Motor neuron (in vitro differentiated cells): ENCODE measurements at regions not wholly inside any gene's neighbourhood (a gene's known extent, or its start where the extent isn't known, plus 50 kb on each side); places are given as distances from the start of the nearest gene placed in this dataset.

ENCODE experiments used
- ATAC-seq, 8 experiments: fragments of 200-7000 bp; cut with Tn5 transposase; replicated peaks in 6 of 8; 2 replicates each; pipeline ENCODE4 v1.8.0; 2021; ENCODE audit warnings: mild to moderate bottlenecking in 8 of 8, moderate library complexity in 8 of 8
- H3K27ac ChIP-seq, 2 donors: fragments of 250-450 bp; sonication (Bioruptor Pico); 2 replicates each; pipeline ENCODE4 v1.9.0; 2021; ENCODE audit warnings: antibody characterized with exemption in 2 of 2, mild to moderate bottlenecking in 2 of 2, moderate library complexity in 1 of 2
- H3K4me1 ChIP-seq, 2 donors: fragments of 250-450 bp; sonication (Bioruptor Pico); replicated peaks in 1 of 2; 2 replicates each; pipeline ENCODE4 v1.6.1; 2021; ENCODE audit warnings: antibody characterized with exemption in 2 of 2, mild to moderate bottlenecking in 2 of 2, moderate library complexity in 1 of 2
- H3K4me3 ChIP-seq, 5 donors: fragments of 250-450 bp; sonication (Bioruptor Pico); 2 replicates each; pipeline ENCODE4 v1.9.0; 2021; ENCODE audit warnings: antibody characterized with exemption in 5 of 5, mild to moderate bottlenecking in 5 of 5, moderate library complexity in 4 of 5
- WGBS, 10 experiments: fragments of 450-650 bp; shearing (Covaris generic); methylation state at CpG; one replicate each; pipeline ENCODE4 v1.0.0; 2022; 5-methylcytosine and 5-hydroxymethylcytosine counted together
- in situ Hi-C, 9 experiments: fragments of 400-800 bp; cut with MboI; loops; one replicate each; pipeline ENCODE4 v1.15.0; 2021; ENCODE audit warnings: low sequenced_read_pairs in 9 of 9, low pct_unique_long_range_greater_than_20kb in 2 of 9; ENCODE audit not compliant: unreplicated experiment in 9 of 9

DNA sequence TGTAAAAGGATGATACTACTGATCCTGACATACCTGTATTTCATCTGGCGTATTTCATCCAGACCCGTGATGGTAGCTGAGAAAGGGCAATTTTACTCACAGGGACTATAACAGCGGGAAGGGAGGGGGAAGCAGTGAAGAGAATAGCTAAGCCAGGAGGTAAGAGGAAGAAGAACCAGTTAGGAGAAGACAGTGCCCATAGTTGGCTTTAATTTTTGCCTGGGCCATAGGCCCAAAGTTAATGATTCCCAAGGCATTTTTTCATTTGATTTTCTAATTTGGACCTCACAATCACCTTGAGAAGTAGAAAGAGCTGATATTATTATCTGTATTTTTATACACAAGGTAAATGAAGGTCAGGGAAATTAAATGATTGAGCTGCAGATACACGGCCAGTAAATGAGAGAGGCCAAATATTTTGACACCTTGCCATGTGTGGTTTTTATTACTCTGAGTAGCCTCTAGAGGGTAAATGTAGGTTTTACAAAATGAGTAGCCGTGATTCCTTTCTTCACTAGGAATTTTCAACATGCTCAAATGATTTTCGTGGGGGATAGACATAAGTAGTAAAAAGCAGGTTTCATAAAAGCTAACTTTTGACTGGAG lies 382.2 kb downstream of the FUT8 start:
- 56 to 97% (median 83%) methylated on average over 3 to 6 of the region's 6 CpGs for WGBS, 10 experiments

DNA sequence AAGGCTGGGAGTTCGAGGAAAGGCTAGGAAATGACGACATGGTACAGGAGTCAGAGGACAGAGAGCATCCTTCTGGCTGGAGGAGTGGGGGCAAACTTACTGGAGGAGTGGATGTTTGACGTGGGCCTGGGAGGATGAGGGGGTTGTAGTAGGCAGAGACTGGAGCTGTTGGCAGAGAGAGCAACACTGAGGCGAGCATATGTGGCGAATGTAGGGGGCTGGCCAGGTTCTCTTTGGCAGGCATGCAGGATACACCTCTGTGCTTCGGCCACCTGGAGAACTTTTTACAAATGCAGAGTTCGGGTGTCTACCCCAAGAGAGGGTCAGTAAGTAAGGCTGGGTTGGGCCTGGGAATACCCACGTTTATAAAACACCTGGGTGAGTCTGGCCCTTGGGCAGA lies 385.7 kb downstream of the FUT8 start:
- H3K4me1 ChIP-seq: peaks cover 0 to 10% of the 10 kb centered on the region in 2 donors
- 51 to 80% (median 73%) methylated on average over 2 to 8 of the region's 8 CpGs; no CpG with 5 or more reads in 5 of the 10 experiments for WGBS, 10 experiments
- no peak overlapping the region for H3K27ac ChIP-seq
- no peak overlapping the region for H3K4me3 ChIP-seq
- in situ Hi-C loops: no loop called here
- no peak for ATAC-seq

More for the DNA sequence above, 382.2 kb downstream of the FUT8 start:
- H3K4me3 ChIP-seq: no peak overlapping the region
- H3K27ac ChIP-seq: no peak overlapping the region
- in situ Hi-C loops: no loop called here
- ATAC-seq: no peak
- peaks cover 14 to 17% of the 10 kb centered on the region in 2 donors for H3K4me1 ChIP-seq

DNA sequence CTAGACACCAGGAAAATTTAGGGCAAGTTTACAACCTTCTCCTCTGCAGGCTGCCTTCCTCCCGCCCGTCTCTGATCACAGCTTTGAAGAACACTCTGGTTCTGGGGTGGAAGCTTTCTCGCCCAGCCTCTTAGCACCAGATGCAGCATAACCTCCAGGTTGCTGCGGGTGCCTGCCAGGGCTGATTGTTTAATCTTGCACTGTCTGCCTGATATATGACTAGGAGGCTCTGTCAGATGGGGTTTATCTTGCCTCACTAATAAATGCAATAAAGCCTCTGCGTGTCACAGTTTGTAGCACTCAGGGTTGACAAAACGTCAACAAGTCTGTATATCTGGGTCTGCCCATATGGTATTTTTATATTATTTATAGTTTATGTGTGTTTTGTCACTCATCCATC lies 388.2 kb downstream of the FUT8 start:
- Histone ChIP-seq H3K4me1 (peaks cover 0 to 10% of the 10 kb centered on the region in 2 donors), H3K4me3 (no peak overlapping the region), H3K27ac (no peak overlapping the region)
- peak in 4 of 8 experiments; percentile 68 to 80 (median 76) for ATAC-seq
- in situ Hi-C loops: no loop called here
- 40 to 100% (median 80%) methylated on average over 1 to 4 of the region's 6 CpGs; no CpG with 5 or more reads in 3 of the 10 experiments for WGBS, 10 experiments

DNA sequence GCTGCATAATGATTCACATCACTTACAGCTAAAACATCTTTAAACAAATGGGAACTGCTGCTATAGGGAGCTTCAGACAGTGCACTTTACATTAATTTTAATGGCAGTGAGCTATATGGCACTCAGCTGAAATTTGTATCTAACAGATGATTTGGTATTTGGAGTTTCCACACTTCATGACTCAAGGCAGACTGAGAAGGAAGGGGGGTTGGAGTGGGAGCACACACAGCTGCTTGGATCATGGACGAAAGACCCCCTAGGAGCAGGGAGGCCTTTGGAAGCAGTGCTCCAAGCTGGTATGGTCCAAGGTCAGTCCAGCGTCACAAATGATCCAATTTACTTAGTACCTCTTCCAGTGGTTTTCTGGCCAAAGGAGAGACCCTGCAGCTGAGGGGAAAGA lies 389.7 kb downstream of the FUT8 start:
- no peak for ATAC-seq
- Histone ChIP-seq H3K4me3 (no peak overlapping the region), H3K27ac (no peak overlapping the region), H3K4me1 (peaks cover 0 to 10% of the 10 kb centered on the region in 2 donors)
- in situ Hi-C loops: no loop called here
- WGBS, 10 experiments: 33 to 100% (median 93%) methylated on average over 1 to 2 of the region's 2 CpGs; no CpG with 5 or more reads in 6 of the 10 experiments

DNA sequence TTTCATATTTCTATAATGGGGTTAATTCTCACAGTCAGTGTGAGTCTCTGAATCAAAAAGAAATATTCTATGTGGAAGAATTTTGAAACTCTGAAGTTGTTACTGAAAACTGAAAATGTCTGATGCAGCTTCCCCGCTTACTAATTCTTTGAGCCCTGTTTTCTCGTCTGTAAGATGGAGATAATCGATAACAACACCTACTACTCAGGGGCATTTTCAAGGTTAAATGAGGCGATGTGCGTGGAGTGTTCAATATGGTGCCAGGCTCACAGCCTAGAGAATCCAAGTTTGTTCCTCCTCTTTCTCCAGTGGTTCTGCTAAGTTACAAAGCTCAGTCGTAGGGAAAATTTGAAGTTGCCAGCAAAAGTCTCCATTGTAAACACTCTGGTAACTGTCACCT lies 391.4 kb downstream of the FUT8 start:
- in situ Hi-C loops: no loop called here
- H3K4me3 ChIP-seq: no peak overlapping the region
- no peak overlapping the region for H3K27ac ChIP-seq
- ATAC-seq: no peak
- 50 to 100% (median 88%) methylated on average over 1 to 6 of the region's 6 CpGs; no CpG with 5 or more reads in 4 of the 10 experiments for WGBS, 10 experiments
- peaks cover 0 to 10% of the 10 kb centered on the region in 2 donors for H3K4me1 ChIP-seq

DNA sequence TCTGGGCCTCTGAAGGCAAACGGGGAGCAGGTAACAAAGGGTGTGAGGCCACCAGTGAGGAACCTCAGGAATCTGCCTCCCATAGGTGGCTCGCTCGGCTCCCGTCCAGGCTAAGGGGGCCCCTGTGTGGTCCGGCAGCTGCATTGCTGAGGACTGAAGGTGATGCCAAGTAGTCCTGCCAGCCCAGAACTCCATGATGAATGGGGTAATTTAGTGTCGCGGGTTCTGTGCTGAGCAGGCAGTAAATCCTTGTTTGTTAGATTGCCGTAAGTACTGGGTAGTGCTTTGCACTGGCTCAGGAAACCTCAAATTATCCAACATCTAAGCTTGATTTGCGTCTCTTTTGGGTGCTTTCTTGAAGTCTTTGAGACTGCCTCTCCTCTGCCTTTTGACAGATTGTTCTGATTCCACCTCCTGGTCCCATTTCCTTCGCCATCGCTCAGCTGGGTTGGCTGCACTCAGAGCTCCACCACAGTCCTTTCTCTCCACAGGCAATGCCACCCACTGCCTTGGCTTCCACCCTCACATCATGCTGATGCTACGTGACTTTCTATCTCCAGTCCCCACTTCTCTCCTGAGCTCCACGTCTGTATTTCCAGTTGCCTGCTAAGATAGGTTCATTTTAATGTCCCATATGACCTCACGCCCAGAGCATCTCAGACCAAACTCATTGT lies 392.0 kb downstream of the FUT8 start:
- Histone ChIP-seq H3K4me3 (no peak overlapping the region), H3K4me1 (peaks cover 0 to 10% of the 10 kb centered on the region in 2 donors), H3K27ac (no peak overlapping the region)
- 0 to 93% (median 76%) methylated on average over 1 to 10 of the region's 14 CpGs; no CpG with 5 or more reads in 2 of the 10 experiments for WGBS, 10 experiments
- in situ Hi-C loops: no loop called here
- ATAC-seq: peak in 4 of 8 experiments; percentile 28 to 64 (median 37)

DNA sequence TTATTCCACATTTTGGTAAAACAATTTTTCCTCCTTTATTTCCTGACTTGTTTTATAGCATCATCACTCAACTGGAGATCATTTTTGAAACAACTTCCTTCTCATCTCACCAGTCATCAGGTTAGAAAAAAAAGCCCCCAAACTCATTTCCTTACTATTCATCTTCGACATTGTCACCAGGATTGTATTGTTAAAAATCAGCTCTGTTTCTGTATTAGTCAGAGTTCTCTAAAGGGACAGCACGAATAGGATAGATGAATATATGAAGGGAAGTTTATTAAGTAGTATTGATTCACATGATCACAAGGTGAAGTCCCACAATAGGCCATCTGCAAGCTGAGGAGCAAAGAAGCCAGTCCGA lies 392.6 kb downstream of the FUT8 start:
- Histone ChIP-seq H3K4me1 (peaks cover 0 to 10% of the 10 kb centered on the region in 2 donors), H3K27ac (no peak overlapping the region), H3K4me3 (no peak overlapping the region)
- ATAC-seq: no peak
- 22 to 100% (median 80%) methylated on average over 1 to 3 of the region's 3 CpGs; no CpG with 5 or more reads in 1 of the 10 experiments for WGBS, 10 experiments
- in situ Hi-C loops: no loop called here

DNA sequence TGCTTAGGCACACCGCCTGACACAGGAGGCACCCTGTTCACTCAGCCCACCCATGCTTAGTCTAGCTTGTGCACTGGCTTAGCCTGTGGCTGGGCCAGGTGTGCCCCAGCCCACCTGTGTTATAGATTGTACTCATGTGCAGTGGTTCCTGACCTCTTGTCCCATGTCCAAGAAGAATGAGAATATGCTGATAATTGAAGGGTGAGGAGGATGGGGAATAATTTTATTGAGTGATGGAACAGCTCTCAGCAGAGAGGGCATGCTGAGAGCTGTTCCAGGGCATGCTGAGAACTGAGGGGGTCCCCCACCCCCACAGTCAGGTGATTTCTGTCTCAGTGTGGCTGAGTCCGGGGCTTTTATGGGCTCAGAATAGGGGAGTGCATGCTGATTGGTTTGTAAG lies 395.9 kb downstream of the FUT8 start:
- in situ Hi-C loops: no loop called here
- peaks cover 9 to 15% of the 10 kb centered on the region in 2 donors for H3K4me1 ChIP-seq
- H3K4me3 ChIP-seq: no peak overlapping the region
- ATAC-seq: no peak
- 0 to 100% (median 47%) methylated on average over 1 to 2 of the region's 2 CpGs; no CpG with 5 or more reads in 6 of the 10 experiments for WGBS, 10 experiments
- no peak overlapping the region for H3K27ac ChIP-seq

DNA sequence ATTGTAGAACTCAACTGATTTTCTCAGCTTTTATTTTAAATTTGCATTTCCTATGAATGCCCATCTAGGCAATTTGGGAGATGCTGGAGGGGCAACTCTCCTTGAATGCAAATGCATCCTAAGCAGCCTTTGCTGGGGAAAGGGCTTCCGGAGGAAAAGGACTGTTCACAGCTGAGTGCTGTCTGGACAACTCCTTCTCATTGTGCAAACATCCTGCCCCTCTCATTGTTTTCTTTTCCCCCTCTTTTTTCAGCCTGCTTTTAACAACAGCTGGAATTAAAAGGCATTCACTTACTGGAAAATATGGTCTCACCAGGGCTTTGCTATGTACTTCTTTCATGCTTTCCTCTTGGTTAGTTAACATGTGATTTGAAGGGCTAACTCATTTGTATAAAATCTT lies 397.8 kb downstream of the FUT8 start:
- no peak overlapping the region for H3K4me3 ChIP-seq
- no peak overlapping the region for H3K27ac ChIP-seq
- peaks cover 9 to 22% of the 10 kb centered on the region in 2 donors for H3K4me1 ChIP-seq
- peak in 5 of 8 experiments; percentile 41 to 80 (median 64) for ATAC-seq
- WGBS, 10 experiments: 33 to 100% (median 42%) methylated on average over 1 of the region's 1 CpG; no CpG with 5 or more reads in 4 of the 10 experiments
- in situ Hi-C loops: no loop called here

DNA sequence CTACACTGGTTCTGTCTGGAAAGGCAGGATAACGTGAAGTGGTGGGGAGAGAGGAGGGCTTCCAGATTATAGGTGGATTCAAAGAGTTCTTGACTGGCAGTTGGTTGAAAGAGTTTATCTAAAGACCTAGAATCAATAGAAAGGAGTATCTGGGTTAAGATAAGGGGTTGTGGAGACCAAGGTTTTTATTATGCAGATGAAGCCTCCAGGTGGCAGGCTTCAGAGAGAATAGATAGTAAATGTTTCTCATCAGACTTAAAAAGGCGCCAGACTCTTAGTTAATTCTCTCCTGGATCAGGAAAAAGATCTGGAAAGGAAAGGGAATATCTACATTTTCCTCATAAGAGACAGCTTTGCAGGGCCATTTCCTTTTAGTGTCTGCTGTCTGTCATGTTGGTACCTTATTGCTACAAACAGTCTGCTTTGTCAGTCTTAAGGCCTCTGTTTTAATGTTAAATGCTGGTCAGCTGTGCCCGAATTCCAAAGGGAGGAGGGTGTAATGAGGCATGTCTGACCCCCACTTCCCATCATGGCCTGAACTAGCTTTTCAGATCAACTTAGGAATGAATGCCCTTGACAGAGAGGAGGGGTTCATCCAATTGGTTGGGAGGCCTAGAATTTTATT lies 401.3 kb downstream of the FUT8 start:
- Histone ChIP-seq H3K4me3 (no peak overlapping the region), H3K4me1 (peaks cover 9 to 22% of the 10 kb centered on the region in 2 donors), H3K27ac (no peak overlapping the region)
- no peak for ATAC-seq
- in situ Hi-C loops: no loop called here
- 18 to 83% (median 42%) methylated on average over 1 to 3 of the region's 3 CpGs; no CpG with 5 or more reads in 2 of the 10 experiments for WGBS, 10 experiments

DNA sequence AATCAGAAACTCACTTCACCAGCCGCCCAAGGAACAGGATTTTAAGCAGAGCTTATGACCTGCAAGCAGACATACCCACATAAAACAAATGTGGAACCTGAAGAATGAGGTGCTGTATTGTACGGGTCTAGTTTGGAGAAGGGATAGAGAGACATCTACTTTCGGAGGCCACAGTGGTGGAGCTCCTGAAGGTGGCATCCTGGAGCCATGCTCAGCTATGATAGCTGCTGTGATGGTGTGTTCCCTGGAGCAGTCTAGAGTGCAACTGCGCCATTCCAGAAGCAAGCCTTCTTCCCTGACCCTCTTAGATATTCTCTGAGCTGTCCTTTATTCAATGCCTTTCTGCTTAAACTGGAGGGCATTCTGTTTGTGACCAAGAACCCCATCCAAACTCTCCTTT lies 402.6 kb downstream of the FUT8 start:
- in situ Hi-C loops: no loop called here
- ATAC-seq: peak in 1 of 8 experiments; percentile 37

DNA sequence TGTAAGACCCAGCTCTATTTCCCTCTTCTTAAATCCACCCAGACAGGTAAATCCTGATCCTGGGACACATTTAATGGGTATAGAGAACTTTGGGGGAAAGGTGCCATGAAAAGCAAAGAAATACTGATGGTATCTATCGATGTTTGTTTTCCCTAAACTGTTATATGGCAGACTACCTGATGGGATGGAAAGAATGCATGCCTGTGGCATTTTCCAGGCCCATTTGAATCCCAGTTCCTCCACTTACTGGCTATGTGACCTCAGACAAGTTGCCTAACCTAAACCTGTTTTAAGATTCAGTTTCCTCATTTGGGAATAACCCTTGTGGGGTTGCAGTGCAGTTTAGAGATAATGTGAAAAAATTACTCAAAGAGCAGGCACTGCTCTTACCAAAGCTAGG lies 404.5 kb downstream of the FUT8 start:
- no peak for ATAC-seq
- H3K4me1 ChIP-seq: peaks cover 0 to 7% of the 10 kb centered on the region in 2 donors
- 89 to 100% (median 100%) methylated on average over 1 of the region's 1 CpG; no CpG with 5 or more reads in 6 of the 10 experiments for WGBS, 10 experiments
- H3K27ac ChIP-seq: no peak overlapping the region
- H3K4me3 ChIP-seq: no peak overlapping the region
- in situ Hi-C loops: no loop called here

More for the DNA sequence above, 402.6 kb downstream of the FUT8 start:
- Histone ChIP-seq H3K4me1 (peaks cover 9 to 22% of the 10 kb centered on the region in 2 donors), H3K27ac (no peak overlapping the region), H3K4me3 (no peak overlapping the region)
- WGBS, 10 experiments: 68 to 100% (median 90%) methylated on average over 1 to 4 of the region's 4 CpGs; no CpG with 5 or more reads in 3 of the 10 experiments

DNA sequence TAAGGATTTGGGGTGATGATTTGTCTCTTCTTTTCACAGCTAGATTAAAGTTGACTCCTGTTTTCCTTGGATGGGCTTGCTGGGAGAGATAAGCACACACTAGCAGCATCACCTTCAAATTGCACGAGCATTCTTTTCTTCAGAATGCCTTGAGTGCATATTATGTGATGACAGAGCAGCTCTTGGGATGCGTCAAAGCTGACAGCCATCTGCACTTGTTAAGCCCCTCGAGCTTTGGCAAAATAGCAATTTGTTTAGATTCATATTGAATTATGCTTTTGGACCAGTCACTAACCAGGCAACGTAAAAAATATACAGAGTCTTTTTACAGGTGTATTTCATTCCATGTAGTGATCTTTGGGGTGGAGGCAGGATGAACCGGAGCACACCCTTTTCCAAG lies 407.0 kb downstream of the FUT8 start:
- H3K27ac ChIP-seq: no peak overlapping the region
- no peaks in the 10 kb centered on the region for H3K4me1 ChIP-seq
- H3K4me3 ChIP-seq: no peak overlapping the region
- no peak for ATAC-seq
- in situ Hi-C loops: no loop called here
- 7 to 100% (median 80%) methylated on average over 1 to 5 of the region's 5 CpGs for WGBS, 10 experiments
